ENCODE measurements at regions not wholly inside any gene's neighbourhood (a gene's known extent, or its start where the extent isn't known, plus 50 kb on each side); places are given as distances from the start of the nearest gene placed in this dataset.

DNA sequence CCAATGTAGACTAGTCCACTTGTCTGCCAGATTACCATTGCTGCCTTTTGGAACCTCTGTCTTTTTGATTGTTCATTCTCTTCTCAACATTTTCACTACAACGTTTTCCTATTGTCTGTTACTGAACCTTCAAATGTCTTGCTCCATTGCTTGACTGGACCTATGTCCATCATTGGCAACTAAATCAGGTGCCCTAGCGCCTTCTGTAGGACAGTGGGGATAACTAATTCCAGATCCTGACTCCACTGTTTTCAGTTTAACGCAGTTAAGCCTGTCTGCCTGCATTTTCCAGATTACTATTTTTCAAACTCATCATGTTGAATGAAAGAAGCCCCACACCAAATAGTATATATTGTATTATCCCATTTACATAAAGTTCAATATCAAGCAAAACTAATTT lies 433.6 kb downstream of the RNF144B start:
- Histone ChIP-seq H3F3A (ENCODE audit: low read length, unreplicated experiment) (no peaks in the 10 kb centered on the region), H3K36me3 (ENCODE audit: low read depth, low read length) (peaks cover 10% of the 10 kb centered on the region; the same call in 1 of the 2 replicates), H3K9me2 (replicated peaks; ENCODE audit: low read length) (no peaks in the 10 kb centered on the region), H4K20me1 (ENCODE audit: low read length) (no peaks in the 10 kb centered on the region), H2AFZ (ENCODE audit: low read length) (no peak overlapping the region), H3K9ac (ENCODE audit: low read length) (no peak overlapping the region), H3K27ac (ENCODE audit: low read length) (no peak overlapping the region), H3K27me3 (ENCODE audit: low read length) (no peaks in the 10 kb centered on the region), H3K4me3 (ENCODE audit: low read length) (no peak overlapping the region), H3K4me2 (ENCODE audit: low read length) (no peak overlapping the region), H3K9me3 (ENCODE audit: low read length) (peaks cover 23% of the 10 kb centered on the region), H3K4me1 (ENCODE audit: insufficient read depth, low read length) (no peaks in the 10 kb centered on the region), H3K79me2 (ENCODE audit: low read length) (no peaks in the 10 kb centered on the region)
- TF ChIP-seq EZH2phosphoT487 (IDR thresholded peaks at IDR 0.05; ENCODE audit: borderline replicate concordance, low read length) (no peak), EZH2 (IDR thresholded peaks at IDR 0.05; ENCODE audit: low read length, unreplicated experiment) (no peak)
- TF ChIP-seq, protein P1, sequence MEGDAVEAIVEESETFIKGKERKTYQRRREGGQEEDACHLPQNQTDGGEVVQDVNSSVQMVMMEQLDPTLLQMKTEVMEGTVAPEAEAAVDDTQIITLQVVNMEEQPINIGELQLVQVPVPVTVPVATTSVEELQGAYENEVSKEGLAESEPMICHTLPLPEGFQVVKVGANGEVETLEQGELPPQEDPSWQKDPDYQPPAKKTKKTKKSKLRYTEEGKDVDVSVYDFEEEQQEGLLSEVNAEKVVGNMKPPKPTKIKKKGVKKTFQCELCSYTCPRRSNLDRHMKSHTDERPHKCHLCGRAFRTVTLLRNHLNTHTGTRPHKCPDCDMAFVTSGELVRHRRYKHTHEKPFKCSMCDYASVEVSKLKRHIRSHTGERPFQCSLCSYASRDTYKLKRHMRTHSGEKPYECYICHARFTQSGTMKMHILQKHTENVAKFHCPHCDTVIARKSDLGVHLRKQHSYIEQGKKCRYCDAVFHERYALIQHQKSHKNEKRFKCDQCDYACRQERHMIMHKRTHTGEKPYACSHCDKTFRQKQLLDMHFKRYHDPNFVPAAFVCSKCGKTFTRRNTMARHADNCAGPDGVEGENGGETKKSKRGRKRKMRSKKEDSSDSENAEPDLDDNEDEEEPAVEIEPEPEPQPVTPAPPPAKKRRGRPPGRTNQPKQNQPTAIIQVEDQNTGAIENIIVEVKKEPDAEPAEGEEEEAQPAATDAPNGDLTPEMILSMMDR (conservative IDR thresholded peaks at IDR 0.05; ENCODE audit: low read depth, low read length) = no peak
- no TSS peak for BruUV-seq (replicated peaks)
- POLR2A ChIA-PET (ENCODE audit: unreplicated experiment) = no interaction called here
- ATAC-seq = no peak
- intact Hi-C loops (cut with micrococcal nuclease) = no loop called here
- CTCF ChIA-PET = no interaction called here
- no peak for DNase-seq

DNA sequence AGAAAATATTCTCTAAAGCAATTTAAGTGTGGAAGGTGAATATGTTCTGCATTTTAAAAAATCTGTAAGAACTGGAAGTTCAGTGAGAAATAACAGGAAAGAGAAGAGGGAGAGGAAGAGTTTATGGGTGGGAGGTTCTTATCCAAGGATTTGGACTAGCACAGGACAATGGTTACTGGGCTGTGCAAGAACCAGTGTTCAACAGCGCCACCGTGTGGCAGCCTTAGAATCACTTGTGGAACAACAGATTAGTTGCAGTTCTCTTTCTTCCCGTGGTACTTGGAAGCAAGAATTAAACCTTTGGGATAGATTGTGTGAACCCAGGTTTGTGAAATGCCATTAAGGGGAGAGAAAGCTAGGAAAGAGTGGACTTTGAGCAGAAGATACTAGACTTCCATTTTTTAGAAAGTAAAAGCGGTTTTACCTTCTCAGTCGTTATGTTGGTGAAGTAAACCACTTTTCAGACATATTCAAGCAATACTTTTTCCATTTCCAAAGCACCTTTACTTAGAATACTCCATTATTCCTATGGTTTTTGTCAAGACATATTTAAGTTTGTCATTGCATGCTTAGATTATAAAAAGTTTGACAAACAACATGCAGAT lies 436.7 kb downstream of the RNF144B start:
- POLR2A ChIA-PET (ENCODE audit: unreplicated experiment) = no interaction called here
- intact Hi-C loops (cut with micrococcal nuclease) = no loop called here
- TF ChIP-seq EZH2 (IDR thresholded peaks at IDR 0.05; ENCODE audit: low read length, unreplicated experiment) = no peak
- TF ChIP-seq, protein P1 (conservative IDR thresholded peaks at IDR 0.05; ENCODE audit: low read depth, low read length) = peak; percentile 93
- no peak for TF ChIP-seq EZH2phosphoT487 (IDR thresholded peaks at IDR 0.05; ENCODE audit: borderline replicate concordance, low read length)
- no TSS peak for BruUV-seq (replicated peaks)
- Histone ChIP-seq H3K4me1 (ENCODE audit: insufficient read depth, low read length) (no peaks in the 10 kb centered on the region), H3K4me3 (ENCODE audit: low read length) (peak overlapping the region; percentile 4; the same call in 1 of the 2 replicates), H3K4me2 (ENCODE audit: low read length) (no peak overlapping the region), H3K27me3 (ENCODE audit: low read length) (0 out of 2 replicates have a peak, but pooled peaks cover 3% of the 10 kb centered on the region), H3K79me2 (ENCODE audit: low read length) (no peaks in the 10 kb centered on the region), H3F3A (ENCODE audit: low read length, unreplicated experiment) (no peaks in the 10 kb centered on the region), H3K9me3 (ENCODE audit: low read length) (peaks cover 23% of the 10 kb centered on the region), H3K27ac (ENCODE audit: low read length) (no peak overlapping the region), H3K9me2 (replicated peaks; ENCODE audit: low read length) (no peaks in the 10 kb centered on the region), H4K20me1 (ENCODE audit: low read length) (no peaks in the 10 kb centered on the region), H3K9ac (ENCODE audit: low read length) (no peak overlapping the region), H3K36me3 (ENCODE audit: low read depth, low read length) (peaks cover 10% of the 10 kb centered on the region; the same call in 1 of the 2 replicates), H2AFZ (ENCODE audit: low read length) (no peak overlapping the region)
- CTCF ChIA-PET = no interaction called here
- DNase-seq (peak; percentile 62), ATAC-seq (no peak)

DNA sequence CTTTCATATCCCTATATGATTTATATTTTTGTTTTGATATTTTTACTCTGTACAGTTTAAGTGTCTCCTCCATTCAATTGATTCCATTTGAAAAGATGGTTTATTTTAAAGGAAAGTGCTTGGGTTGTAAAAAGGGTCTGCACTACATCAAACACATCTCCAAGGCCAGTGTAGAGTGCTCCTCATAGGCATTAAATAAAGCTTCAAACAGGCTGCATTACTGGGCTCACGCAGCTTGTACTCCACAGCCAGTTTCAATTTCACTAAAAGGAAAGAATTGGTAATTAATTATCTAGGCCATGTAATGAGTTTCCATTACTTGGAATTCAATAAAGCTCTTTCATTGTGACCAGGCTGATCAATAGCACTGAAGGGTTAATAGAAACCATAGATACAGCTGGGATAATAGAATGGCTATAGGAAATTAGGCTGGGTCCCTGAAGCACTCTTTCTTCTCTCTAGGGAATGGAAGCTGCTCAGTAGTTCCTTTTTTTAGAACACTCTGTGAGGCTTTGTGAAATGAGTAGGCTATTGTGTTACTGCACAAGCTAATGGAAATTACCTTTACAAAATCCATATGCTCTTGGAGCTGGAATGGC lies 442.2 kb downstream of the RNF144B start:
- H3K27me3 ChIP-seq (ENCODE audit: low read length) = peaks cover 8% of the 10 kb centered on the region; the same call in 1 of the 2 replicates
- DNase-seq (no peak), ATAC-seq (no peak)
- H3K4me2 ChIP-seq (ENCODE audit: low read length) = no peak overlapping the region
- no peak overlapping the region for H3K4me3 ChIP-seq (ENCODE audit: low read length)
- no peak overlapping the region for H3K27ac ChIP-seq (ENCODE audit: low read length)
- no peaks in the 10 kb centered on the region for H3F3A ChIP-seq (ENCODE audit: low read length, unreplicated experiment)
- H3K9me3 ChIP-seq (ENCODE audit: low read length) = peaks cover 1% of the 10 kb centered on the region; the same call in 1 of the 2 replicates
- H3K79me2 ChIP-seq (ENCODE audit: low read length) = no peaks in the 10 kb centered on the region
- H3K9me2 ChIP-seq (replicated peaks; ENCODE audit: low read length) = no peaks in the 10 kb centered on the region
- H2AFZ ChIP-seq (ENCODE audit: low read length) = no peak overlapping the region
- H3K9ac ChIP-seq (ENCODE audit: low read length) = no peak overlapping the region
- intact Hi-C loops (cut with micrococcal nuclease) = no loop called here
- POLR2A ChIA-PET (ENCODE audit: unreplicated experiment) = no interaction called here
- CTCF ChIA-PET = no interaction called here
- TF ChIP-seq, protein P1 (conservative IDR thresholded peaks at IDR 0.05; ENCODE audit: low read depth, low read length) = no peak
- no peak for TF ChIP-seq EZH2 (IDR thresholded peaks at IDR 0.05; ENCODE audit: low read length, unreplicated experiment)
- TF ChIP-seq EZH2phosphoT487 (IDR thresholded peaks at IDR 0.05; ENCODE audit: borderline replicate concordance, low read length) = no peak
- no peaks in the 10 kb centered on the region for H3K4me1 ChIP-seq (ENCODE audit: insufficient read depth, low read length)
- H3K36me3 ChIP-seq (ENCODE audit: low read depth, low read length) = no peaks in the 10 kb centered on the region
- BruUV-seq (replicated peaks) = no TSS peak
- H4K20me1 ChIP-seq (ENCODE audit: low read length) = no peaks in the 10 kb centered on the region

Data from PC-3 (cell line).